Activated T-cell treated with anti-CD3 and anti-CD28 coated beads for 1 hour (primary cell): ENCODE measurements at regions not wholly inside any gene's neighbourhood (a gene's known extent, or its start where the extent isn't known, plus 50 kb on each side); places are given as distances from the start of the nearest gene placed in this dataset.

Experiments used
- DNase-seq: peaks from one replicate; pipeline ENCODE4 v3.0.0-alpha.2; 2020; ENCODE audit warnings: low read depth

DNA sequence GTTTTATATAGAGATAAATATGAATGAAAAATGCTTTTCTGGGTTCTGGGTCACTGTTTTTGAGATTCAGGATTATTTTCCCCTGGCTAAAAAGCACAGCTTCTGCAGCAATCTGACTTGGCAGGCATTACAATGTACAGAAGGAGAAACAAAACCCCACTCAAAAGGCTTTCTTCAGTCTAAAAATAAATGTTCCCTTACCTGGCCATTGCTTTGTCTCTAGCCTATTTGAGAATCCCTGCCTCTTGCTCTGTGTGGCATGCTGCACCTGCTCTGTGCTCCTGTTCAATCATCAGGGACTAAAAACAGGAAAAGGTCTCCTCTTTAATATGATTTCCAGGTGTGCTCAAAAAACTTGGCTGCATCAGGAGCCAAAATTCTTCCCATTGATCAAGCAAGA lies 187.4 kb upstream of the STAC start:
- no peak for DNase-seq

DNA sequence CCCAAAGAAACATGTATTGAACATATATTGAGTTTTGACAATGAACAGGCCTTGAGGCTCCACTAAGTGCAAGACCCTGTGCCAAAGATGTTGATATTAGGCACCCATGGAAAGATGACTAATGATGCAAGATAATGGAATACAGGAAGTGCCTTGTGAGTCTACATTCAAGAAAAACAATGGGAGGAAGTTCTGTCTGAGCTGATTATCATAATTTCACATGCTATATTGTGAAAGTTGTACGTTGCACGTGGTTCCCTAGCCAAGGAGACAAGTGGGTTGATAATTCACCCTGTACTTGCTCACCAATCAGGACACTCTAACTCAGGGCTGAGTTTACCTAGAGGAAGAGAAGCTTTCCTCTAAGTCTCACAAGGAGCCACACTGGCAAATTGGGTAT lies 186.9 kb upstream of the STAC start:
- no peak for DNase-seq

DNA sequence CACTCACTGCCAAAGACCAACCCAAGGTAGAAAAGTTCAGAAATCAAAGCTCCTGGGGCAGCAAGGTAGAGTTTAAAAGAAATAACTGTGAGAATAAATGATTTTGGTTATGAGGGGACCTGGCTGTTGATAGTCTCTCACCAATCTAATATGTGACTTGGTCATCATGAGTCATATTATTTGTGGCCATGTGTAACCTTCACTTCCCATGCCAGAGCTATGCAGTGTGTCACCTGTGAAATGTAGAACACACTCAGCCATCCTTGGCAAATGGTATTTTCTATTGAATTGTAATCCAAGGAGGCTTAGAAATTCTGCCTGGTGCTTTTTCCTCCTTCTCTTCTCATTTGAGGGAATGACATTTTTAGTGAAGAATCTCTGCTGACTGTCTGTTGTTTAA lies 184.2 kb upstream of the STAC start:
- DNase-seq, result no peak

DNA sequence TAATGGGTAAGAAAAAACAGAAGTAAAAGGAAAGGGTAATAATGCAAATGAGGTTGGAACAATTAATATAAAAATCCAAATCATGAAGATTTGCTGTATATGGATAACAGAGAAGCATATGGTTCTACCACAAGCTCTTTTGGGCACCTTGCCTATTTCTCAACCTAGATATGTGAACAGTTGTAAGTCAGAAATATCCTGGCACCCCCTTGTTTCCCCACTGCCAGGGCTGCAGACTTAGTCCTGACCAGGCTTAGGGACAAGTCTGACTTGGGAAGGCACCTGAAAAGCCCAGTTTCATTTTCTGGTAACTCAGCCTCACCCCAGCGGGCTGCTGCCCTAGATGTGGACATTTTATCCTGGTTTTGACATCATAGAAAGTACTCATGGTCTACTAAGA lies 183.2 kb upstream of the STAC start:
- DNase-seq, result no peak

DNA sequence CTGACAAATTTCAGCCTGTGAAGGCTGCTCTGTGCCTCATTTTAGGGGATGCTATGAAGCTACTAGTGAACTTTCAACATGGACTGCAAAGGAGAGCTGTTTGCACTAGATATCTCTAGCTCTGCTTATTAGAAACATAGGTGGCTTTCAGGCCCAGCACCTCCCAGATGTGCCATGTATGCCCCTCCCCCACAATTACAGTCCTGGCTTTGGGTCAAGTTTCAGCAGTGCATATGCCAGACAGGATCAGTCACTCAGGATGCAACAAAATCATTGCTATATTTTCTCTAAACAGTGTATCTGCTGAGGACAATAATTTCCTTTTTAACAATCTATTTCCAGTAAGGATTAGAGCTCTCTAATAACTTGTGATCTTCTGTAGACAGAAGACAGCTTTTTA lies 178.8 kb upstream of the STAC start:
- DNase-seq, result no peak

DNA sequence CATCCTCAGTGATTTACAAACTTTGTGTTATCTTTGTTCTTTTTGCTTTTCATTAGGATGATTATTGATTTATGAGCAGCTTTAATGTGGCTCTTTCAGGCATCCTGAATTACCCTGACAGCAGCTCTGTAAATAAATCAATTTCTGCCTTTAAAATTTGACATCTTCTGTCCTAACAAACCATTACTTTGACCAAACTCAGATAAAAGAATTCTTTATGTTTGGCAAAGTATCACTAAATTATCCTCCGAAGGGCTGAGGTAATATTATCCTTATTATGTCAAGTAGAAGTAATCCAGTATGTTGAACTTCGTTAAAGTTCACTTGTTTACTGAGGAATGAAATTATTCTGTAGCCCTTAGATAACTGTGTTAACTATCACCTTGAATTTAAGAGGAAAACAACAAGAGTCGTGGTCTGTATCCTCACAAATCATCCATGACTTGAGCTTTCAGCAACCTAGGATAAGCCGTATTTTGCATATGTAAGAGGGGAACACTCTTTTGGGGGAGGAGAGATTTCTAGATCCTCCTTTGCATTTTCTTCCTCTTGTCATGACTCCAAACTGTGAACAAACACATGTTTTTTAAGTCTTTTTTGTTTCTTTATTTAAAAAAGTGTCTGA lies 173.2 kb upstream of the STAC start:
- DNase-seq, result no peak

DNA sequence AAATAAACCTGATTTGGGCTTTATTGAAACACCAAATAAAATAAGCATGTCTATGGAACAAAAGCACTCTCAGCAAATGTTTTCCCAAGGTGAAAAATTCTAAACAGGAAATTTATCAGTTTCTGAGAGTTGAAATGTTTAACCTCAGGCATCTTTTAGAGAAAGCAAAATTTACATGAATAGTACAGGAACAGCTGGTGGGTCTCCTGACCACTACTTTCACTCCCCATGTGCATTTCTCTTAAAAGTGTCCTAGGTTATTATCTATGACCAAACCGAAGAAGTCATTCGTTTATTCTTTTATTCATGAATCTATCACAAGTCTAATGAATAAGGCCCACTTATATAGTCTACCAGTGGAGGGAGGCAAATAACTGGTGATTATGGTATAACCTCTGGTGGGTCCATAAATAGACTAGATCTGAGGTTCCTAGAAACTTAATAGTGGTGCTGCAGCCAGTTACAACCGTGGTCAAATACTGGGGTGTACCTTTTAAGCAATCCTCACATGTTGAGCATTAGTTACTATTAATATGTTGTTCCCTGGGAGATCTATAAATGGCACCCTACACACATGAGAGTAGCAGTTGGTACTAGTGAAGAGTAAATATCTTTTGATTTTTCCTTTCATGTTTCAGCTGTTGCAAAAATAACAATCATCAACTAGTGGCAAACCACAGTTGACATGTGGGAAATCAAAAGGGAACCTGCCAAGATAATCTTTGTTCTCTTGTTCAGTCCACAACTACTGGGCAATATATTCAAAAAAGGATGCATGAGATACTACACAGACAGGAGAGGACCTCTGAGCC lies 169.3 kb upstream of the STAC start:
- no peak for DNase-seq

DNA sequence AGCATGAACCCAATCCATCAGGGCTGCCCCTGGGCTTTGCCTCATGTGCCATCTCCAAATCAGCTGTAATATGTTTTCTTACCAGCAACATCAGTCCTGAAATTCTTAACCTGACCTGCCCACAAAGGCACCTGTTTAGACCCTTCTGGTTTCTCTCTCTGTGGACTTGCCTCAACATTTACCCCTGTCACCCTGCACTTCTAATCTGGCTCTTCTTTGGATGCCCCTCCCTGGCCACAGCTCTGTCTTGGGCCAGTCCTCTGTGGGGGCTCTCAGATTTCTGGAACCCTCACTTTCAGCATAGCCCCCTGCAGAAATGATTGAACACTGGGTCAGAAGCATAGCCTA lies 168.7 kb upstream of the STAC start:
- DNase-seq, result no peak

DNA sequence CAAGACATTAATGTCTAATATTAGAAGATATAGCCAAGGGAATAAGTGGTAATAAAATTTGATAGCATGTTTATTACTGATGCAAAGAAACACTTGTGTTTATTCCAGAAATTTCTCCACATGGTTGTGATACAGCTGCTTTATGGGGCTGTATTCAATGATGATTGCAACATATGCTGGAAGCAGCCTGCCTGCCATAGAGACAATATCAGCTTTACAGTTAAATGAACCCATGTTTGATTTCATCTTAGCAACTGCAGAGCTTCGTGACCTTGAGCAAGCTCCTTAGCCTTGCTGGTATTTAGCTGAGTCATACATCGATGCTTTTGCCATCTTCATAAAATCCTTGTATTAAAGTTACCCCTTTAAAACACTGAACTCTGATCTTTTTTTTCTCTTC lies 168.1 kb upstream of the STAC start:
- no peak for DNase-seq

DNA sequence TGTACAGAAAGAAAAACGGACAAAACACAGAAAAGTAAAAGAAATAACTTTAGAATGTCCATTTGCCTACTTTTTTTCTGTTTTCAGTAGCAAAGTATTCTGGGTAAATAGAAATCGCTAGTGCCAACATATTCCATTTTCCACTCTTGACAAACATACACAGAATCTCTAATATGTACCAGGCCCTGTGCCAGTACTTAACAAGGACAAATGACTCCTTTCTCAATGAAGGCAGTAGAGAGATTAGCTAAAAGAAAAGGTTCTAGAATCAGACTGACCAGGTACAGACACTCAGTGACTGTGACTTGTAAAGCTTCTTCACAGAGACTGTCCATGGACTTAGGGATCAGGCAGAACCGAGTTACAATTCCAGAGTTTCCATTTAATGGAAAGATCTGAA lies 165.8 kb upstream of the STAC start:
- no peak for DNase-seq

DNA sequence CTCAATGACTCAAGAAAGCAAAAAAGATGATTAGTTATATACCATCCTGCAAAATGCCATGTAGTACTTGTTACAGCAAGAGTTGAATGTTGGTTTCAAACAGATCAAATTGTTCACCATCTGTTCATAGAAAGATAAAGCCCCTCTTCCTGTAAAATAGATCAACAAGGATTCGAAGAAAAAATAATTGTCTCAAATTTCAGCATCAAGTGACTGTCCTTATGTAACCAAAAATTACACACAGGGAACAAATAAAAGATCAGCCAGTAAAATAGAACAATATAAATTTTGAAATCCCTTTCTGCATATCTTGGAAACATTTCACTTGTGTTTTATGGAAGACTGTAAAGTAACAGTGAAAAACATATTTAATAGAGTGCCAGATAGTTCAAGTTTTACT lies 165.1 kb upstream of the STAC start:
- no peak for DNase-seq

DNA sequence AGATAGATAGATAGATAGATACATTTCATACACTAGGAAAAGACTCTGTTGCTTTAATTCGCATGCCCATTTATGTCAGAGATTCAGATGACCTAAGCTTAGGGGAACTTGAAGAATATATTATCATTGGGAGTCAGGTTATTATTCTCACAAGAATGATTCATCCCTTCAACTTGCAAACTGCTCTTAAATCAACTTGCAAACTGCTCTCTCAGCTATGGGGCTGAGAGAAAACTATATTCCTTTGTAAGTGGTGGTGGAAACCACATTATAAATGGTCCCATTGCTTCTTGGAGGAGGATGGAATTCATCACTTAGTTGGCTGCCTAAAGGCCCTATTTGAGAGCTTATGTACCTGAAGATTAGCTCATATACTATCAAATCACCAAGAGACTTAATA lies 160.9 kb upstream of the STAC start:
- no peak for DNase-seq

DNA sequence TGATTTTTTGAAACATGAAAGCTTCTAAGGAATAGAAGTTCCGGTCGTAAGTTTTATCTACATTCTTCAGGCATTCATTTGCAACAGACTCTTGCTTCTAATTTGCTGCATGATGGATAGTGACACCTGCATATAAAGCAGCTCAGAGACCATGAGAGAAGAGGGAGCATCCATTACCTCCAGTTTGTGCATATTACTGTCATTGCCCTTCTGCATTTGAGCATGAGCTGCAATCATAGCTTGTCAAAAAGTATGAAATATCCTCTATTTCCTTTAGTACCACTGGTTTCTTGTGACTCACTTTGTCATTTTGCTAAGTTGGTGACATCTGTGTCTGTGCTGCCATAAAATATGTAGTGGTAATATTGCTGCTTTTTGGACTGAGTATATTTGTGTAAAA lies 160.1 kb upstream of the STAC start:
- DNase-seq, result no peak

DNA sequence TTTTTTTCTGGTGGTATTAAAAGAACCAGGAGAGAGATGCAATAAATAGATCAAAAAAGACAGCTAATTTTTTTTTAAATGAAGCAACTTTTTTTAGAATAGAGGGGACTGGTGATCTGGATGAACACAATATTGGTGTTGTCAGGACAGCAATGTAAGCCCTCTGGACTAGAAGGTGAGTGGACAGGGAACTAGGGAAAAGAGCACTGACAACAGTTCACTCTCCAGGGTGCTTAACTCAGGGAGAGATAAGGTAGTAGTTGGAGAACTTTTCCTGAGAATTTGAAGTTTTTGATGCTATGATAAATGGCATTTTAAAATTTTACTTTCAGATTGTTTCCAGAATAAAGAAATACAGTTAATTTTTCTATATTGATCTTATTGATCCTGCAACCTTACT lies 158.3 kb upstream of the STAC start:
- no peak for DNase-seq

DNA sequence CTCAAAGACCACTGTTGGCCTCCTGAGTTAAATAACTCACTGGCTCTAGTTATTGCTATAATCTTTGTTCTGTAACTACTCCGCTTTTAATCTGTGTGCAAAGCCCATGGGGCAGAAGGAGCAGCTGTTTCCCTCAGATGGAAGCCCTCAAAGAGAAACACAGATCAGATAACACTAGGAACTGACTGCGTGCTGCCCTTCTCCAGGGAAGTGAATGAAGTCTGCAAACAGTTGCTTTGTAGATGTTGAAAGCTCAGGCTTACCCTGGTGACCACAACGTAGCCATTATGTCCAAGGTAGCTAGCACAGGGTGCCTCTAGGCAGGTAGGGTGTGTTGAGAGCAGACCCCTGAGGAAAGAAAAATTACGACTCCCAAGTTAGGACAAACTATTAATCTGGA lies 152.3 kb upstream of the STAC start:
- DNase-seq, result no peak

DNA sequence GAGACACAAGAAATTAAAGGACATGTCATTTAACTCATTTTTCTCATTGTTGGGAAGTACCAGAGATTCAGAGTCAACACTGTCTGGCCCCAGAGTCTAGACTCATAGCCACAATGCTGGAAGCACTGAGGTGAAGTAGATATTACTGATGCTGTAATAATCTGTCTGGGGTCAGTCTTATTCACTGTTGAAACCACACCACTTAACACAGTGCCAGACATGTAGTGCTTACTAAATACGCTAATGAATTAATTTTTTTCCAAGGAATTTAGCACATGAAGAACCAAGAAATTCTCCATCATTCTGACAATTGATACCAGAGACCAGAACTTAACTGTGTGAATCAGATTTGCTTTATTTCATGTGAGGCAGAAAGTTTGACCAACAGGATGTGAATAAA lies 150.8 kb upstream of the STAC start:
- DNase-seq, result no peak

DNA sequence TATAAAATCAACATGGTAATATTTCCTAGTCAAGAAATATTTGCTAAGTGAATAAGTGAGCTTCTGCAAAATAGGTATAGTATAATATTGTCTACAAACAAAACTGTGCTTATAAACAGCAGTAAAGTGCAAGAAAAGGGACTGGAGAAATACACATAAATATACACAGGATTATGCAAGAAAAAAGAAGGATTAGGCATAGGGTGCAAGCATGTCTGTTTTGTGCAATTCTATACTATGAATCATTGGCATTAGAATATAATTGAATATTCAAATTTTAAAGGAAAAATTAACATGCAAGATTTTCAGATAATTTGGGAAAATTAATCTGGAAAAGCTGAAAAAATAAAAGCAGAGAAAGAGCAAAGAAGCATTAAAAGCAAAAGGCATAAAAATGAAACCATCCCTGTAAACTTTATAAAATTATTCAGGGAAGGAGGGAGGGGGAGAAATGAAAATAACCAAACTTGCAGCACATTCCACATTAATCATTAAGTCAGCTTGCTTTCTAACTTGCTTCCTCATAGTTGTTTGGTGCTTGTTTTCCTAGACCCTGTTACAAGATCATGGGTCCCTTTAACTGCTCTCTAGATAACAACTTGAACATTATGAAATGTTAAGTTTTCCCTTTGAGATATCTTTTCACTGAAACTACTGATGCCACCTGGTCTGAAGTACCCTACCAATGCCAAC lies 147.4 kb upstream of the STAC start:
- no peak for DNase-seq

DNA sequence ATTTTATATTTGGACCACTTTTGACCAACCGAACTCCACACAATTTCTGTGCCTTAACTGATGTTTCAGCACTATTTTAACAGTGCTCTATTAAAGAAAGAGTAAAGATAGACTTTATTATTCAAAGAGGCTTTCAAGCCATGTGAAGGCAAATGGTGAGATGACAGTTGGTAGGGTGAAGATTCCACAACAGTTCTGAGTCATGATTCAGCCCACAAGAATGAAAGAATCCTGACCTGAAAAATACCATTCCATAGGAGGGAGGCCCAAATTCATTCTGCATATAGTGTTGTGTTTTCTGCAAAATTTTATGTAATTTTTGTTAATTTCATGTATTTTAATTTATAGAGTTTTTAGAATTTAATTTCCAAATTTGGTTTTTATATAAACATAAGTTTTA lies 135.6 kb upstream of the STAC start:
- DNase-seq, result no peak

DNA sequence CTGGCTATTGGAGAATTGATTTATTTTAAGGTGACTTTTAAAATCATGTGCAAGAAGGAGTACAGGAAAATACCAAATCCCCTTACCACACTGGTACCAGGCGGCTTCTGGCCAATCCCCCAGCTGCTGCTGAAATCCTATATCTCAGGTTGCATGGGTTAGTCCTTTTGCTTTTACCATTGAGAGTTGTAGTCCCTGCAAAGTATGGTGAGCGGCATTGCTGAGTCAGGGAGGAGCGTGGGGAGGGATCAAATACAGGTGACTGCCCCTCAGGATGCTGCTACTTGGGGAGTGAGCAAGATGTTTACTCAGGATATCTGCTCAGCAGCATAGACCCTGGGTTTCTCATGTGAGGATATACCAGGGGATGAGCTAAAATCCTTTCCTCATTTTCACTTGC lies 131.9 kb upstream of the STAC start:
- no peak for DNase-seq

DNA sequence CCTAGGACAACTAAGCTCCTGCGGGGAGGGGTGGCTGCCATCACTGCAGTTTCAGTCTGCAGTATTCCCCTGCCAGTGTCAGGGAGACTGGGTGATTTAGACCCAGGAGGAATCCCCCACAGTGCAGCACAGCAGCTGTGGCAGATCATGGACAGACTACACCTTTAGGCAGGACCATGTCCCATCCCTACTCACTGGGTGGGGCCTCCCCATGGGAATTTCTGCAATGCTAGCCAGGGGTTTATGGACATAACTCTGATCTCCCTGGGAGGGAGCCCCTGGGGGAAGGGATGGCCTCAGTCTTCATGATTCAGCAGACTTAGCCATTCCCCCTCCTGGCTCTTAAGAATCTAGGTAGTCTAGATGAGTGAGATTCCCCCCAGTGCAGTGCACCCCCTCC lies 130.1 kb upstream of the STAC start:
- no peak for DNase-seq

DNA sequence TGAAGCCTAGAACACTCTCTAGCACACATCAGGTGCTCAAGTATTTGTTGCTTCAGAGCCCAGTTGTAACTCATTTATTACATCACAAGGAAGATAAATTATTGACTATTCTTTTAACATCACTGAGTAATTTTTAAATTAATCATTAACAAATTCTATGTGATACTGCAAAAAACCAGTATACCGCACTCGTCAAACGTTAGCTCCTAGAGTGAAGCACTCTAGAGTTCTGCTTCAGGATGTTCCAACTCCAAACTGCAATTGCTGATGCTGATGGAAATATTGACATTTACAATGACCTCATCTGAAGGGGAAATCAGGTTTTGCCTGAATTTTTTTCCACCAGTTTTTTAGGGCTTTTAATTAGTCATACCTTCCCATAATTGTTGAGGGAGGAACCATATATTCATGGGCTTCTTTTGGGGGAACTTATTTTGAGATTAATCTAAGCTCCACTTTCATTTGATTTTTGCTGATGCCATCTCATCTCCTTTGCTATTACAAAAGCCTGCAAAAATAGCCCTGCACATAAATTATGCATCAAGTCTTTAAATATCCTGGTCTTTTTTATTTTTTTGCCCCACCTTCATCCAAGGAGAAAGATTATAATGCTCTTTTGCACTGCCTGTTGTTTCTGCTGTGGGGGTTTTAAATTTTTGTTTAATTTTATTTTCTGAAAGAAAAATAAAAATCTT lies 123.0 kb upstream of the STAC start:
- no peak for DNase-seq

DNA sequence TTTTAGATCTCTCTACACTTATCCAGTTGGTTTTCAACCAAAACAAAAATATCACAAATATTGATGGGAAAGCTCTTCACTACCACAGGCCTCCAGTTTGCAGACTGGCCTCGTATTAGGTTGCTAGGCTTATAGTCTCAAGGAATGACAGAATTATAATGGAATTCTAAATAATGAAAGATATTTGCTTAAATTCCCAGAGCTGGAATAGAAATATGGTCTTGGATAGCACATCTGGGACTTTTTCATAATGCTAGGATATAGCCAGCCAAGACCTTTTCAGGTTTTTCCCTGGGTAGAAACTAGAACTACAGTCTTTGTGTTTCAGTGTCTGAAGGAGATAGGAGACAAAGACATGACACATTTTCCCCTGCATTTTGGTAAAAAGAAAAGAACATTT lies 121.9 kb upstream of the STAC start:
- no peak for DNase-seq

DNA sequence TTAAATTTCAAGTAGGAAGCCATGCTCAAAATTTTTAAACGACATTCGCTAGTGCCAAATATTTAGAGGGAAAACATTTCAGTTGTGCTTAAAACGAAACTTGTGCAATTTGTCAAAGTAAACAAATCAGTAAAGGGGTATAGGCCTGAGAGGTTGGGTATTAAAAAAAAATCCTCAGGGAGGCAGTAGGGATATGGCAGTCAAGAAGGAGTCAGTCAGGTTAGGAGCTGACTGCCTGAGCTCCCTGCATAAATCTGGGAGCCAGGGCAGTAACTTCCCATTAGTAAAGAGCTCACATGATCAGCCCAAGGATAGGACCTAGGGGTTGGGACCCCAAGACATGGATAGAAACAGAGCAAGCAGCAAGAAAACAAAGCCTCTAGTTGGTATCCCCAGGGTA lies 120.7 kb upstream of the STAC start:
- DNase-seq, result no peak
